HL-60 (cell line): ENCODE measurements at regions not wholly inside any gene's neighbourhood (a gene's known extent, or its start where the extent isn't known, plus 50 kb on each side); places are given as distances from the start of the nearest gene placed in this dataset.

Experiments
- DNase-seq, 2 experiments: peaks; one replicate each; pipeline ENCODE4 v3.0.0-alpha.2; 2010 to 2020; ENCODE audit warnings: low read depth in 1 of 2, low spot score in 1 of 2
- H3K27ac ChIP-seq: fragments of 250-450 bp; sonication (Bioruptor Pico); replicated peaks from 2 replicates; pipeline ENCODE4 v1.5.1; 2020; ENCODE audit warnings: mild to moderate bottlenecking, moderate library complexity
- H3K27me3 ChIP-seq: fragments of 250-450 bp; sonication (Bioruptor Pico); 2 replicates; pipeline ENCODE4 v1.5.1; 2021; ENCODE audit warnings: mild to moderate bottlenecking, moderate library complexity; ENCODE audit not compliant: insufficient read depth, poor library complexity, severe bottlenecking
- H3K4me3 ChIP-seq: replicated peaks from 2 replicates; pipeline ENCODE4 v1.5.1; 2011; ENCODE audit warnings: mild to moderate bottlenecking, control low read depth, low read length; ENCODE audit not compliant: insufficient read depth
- CTCF ChIP-seq: IDR thresholded peaks from one replicate; pipeline ENCODE4 v1.5.1; 2011; ENCODE audit warnings: low read length, control low read depth, inconsistent platforms; ENCODE audit not compliant: insufficient read depth
- GABPA ChIP-seq: IDR thresholded peaks from 2 replicates; pipeline ENCODE4 v1.6.1; 2012; ENCODE audit warnings: low read depth
- POLR2AphosphoS5 ChIP-seq: IDR thresholded peaks from 2 replicates; pipeline ENCODE4 v1.6.1; 2012; ENCODE audit warnings: low read depth
- REST ChIP-seq: IDR thresholded peaks from 2 replicates; pipeline ENCODE4 v1.6.1; 2012; ENCODE audit warnings: low read depth; ENCODE audit not compliant: insufficient replicate concordance
- SPI1 ChIP-seq: IDR thresholded peaks from 2 replicates; pipeline ENCODE4 v1.6.1; 2012; ENCODE audit warnings: low read depth, mild to moderate bottlenecking, borderline replicate concordance

- H3K27me3 ChIP-seq = no peaks in the 10 kb centered on the region
- DNase-seq = no peak
- no peak for TF ChIP-seq POLR2AphosphoS5
- no peak for TF ChIP-seq GABPA
- no peak for TF ChIP-seq CTCF
- TF ChIP-seq SPI1 = no peak
- TF ChIP-seq REST = no peak
- H3K27ac ChIP-seq = no peak overlapping the region
- H3K4me3 ChIP-seq = no peak overlapping the region
Observed at GRCh38 chr20:55678970-55679667, 326.2 kb downstream of the CBLN4 start.

- Histone ChIP-seq H3K27ac (no peak overlapping the region), H3K27me3 (no peaks in the 10 kb centered on the region), H3K4me3 (no peak overlapping the region)
- TF ChIP-seq GABPA (no peak), REST (no peak), POLR2AphosphoS5 (no peak), SPI1 (no peak), CTCF (no peak)
- no peak for DNase-seq
Observed at GRCh38 chr20:55678126-55678525, 327.2 kb downstream of the CBLN4 start.

GRCh38 chr20:55677011-55677410 is 328.3 kb downstream of the CBLN4 start:
- TF ChIP-seq SPI1 (no peak), POLR2AphosphoS5 (no peak), REST (no peak), GABPA (no peak), CTCF (no peak)
- Histone ChIP-seq H3K4me3 (no peak overlapping the region), H3K27me3 (no peaks in the 10 kb centered on the region), H3K27ac (no peak overlapping the region)
- DNase-seq = no peak
